ENCODE measurements at regions not wholly inside any gene's neighbourhood (a gene's known extent, or its start where the extent isn't known, plus 50 kb on each side); places are given as distances from the start of the nearest gene placed in this dataset.

DNA sequence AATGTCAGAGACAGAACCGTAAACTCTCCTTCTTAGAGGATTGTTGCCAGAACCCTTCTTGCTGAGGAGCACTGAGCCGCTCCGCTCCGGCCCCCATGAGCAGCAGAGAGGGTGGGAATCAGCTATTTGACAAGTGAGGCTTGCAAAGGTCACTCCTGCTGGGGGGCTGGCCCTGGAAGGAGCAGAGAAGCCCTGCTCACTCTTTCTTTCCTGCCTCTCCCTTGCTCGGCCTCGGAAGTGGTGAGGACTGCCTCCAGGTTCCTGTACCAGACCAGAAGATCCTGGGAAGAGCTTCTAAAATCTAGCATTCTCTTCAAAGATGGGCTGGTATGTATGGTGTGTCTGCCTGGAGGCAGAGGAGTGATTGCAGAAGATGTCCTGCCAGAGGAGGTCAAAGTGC is 168.6 kb upstream of the NECTIN1 start:
- no CpG with 5 or more reads among the region's 6 CpGs for WGBS (ENCODE audit: insufficient coverage, insufficient read length)
- Histone ChIP-seq H3K27me3 (ENCODE audit: control insufficient read depth, insufficient read depth, low read length) (no peaks in the 10 kb centered on the region), H3K27ac (ENCODE audit: low read length) (no peak overlapping the region), H3K9me3 (ENCODE audit: control insufficient read depth, insufficient read depth, low read length) (no peaks in the 10 kb centered on the region), H3K4me3 (ENCODE audit: low read length) (no peak overlapping the region), H3K36me3 (ENCODE audit: control insufficient read depth, insufficient read depth, low read length) (no peaks in the 10 kb centered on the region), H3K4me1 (ENCODE audit: control insufficient read depth, insufficient read depth, low read length) (no peaks in the 10 kb centered on the region)
- no peak for DNase-seq (ENCODE audit: low read depth, low spot score)

DNA sequence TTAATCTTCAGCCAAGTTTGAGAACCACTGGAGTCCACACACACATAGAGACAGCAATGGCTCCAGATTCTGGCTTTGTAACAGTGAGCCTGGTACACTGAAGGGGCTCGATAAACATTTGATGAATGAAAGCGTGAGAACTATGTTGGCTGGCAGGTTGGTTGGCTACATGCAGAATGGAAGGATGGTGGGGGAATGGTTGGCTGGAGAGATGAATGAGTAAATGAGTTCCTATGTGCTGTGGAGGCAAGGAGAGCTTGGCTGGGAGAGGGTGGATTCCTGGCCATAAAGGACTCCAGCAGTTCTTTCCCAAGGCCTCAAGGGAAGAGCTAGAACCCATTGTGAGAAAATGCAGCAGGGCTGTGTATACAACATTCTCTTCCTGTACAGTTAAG is 168.0 kb upstream of the NECTIN1 start:
- Histone ChIP-seq H3K4me1 (ENCODE audit: control insufficient read depth, insufficient read depth, low read length) (no peaks in the 10 kb centered on the region), H3K9me3 (ENCODE audit: control insufficient read depth, insufficient read depth, low read length) (no peaks in the 10 kb centered on the region), H3K36me3 (ENCODE audit: control insufficient read depth, insufficient read depth, low read length) (no peaks in the 10 kb centered on the region), H3K4me3 (ENCODE audit: low read length) (no peak overlapping the region), H3K27me3 (ENCODE audit: control insufficient read depth, insufficient read depth, low read length) (no peaks in the 10 kb centered on the region), H3K27ac (ENCODE audit: low read length) (no peak overlapping the region)
- no CpG with 5 or more reads among the region's 2 CpGs for WGBS (ENCODE audit: insufficient coverage, insufficient read length)
- no peak for DNase-seq (ENCODE audit: low read depth, low spot score)

DNA sequence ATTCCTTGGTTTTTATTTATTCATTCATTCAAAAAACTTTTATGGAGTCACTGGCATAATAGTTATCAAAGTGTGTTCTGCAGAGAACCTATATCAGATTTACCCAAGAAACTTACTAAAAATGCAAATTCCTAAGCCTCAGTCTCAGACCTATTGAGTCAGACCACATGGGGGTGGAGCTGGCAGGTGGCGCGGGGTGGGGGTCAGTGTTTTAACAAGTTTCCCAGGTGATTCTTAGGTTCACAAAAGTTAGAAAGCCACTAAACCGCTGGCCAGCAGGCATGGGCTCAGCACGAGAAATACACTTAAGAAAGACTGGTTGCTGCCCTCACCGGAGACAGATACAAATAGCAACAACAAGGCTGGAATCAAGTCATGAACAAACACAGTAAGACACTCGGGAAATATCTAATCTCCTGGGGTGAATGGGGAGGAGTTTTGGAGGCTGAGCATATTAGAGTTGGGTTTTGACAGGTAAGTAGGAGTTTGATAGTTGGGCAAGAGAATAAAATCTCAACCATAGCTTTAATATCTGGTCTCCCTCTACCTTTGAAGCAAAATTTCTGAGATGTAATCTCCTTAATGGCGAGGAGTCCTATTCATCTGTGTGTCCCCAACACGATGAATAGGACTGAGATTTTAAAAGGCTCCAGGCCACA is 167.5 kb upstream of the NECTIN1 start:
- no peak overlapping the region for H3K4me3 ChIP-seq (ENCODE audit: low read length)
- no CpG with 5 or more reads among the region's 8 CpGs for WGBS (ENCODE audit: insufficient coverage, insufficient read length)
- H3K27ac ChIP-seq (ENCODE audit: low read length): no peak overlapping the region
- no peaks in the 10 kb centered on the region for H3K27me3 ChIP-seq (ENCODE audit: control insufficient read depth, insufficient read depth, low read length)
- H3K9me3 ChIP-seq (ENCODE audit: control insufficient read depth, insufficient read depth, low read length): no peaks in the 10 kb centered on the region
- no peaks in the 10 kb centered on the region for H3K36me3 ChIP-seq (ENCODE audit: control insufficient read depth, insufficient read depth, low read length)
- H3K4me1 ChIP-seq (ENCODE audit: control insufficient read depth, insufficient read depth, low read length): no peaks in the 10 kb centered on the region
- DNase-seq (ENCODE audit: low read depth, low spot score): no peak

- Histone ChIP-seq H3K36me3 (ENCODE audit: control insufficient read depth, insufficient read depth, low read length) (no peaks in the 10 kb centered on the region), H3K9me3 (ENCODE audit: control insufficient read depth, insufficient read depth, low read length) (no peaks in the 10 kb centered on the region), H3K4me1 (ENCODE audit: control insufficient read depth, insufficient read depth, low read length) (no peaks in the 10 kb centered on the region), H3K27ac (ENCODE audit: low read length) (no peak overlapping the region), H3K27me3 (ENCODE audit: control insufficient read depth, insufficient read depth, low read length) (no peaks in the 10 kb centered on the region), H3K4me3 (ENCODE audit: low read length) (no peak overlapping the region)
- DNase-seq (ENCODE audit: low read depth, low spot score): no peak
- WGBS (ENCODE audit: insufficient coverage, insufficient read length): no CpG with 5 or more reads among the region's 1 CpG
Measured at GRCh38 chr11:119895981-119896380, 167.0 kb upstream of the NECTIN1 start.

- Histone ChIP-seq H3K27ac (ENCODE audit: low read length) (no peak overlapping the region), H3K36me3 (ENCODE audit: control insufficient read depth, insufficient read depth, low read length) (no peaks in the 10 kb centered on the region), H3K4me3 (ENCODE audit: low read length) (no peak overlapping the region), H3K4me1 (ENCODE audit: control insufficient read depth, insufficient read depth, low read length) (no peaks in the 10 kb centered on the region), H3K9me3 (ENCODE audit: control insufficient read depth, insufficient read depth, low read length) (no peaks in the 10 kb centered on the region), H3K27me3 (ENCODE audit: control insufficient read depth, insufficient read depth, low read length) (no peaks in the 10 kb centered on the region)
- DNase-seq (ENCODE audit: low read depth, low spot score): no peak
- no CpG with 5 or more reads among the region's 4 CpGs for WGBS (ENCODE audit: insufficient coverage, insufficient read length)
Measured at GRCh38 chr11:119894916-119895315, 165.9 kb upstream of the NECTIN1 start.

GRCh38 chr11:119892311-119892808 is 163.4 kb upstream of the NECTIN1 start:
- WGBS (ENCODE audit: insufficient coverage, insufficient read length): no CpG with 5 or more reads among the region's 16 CpGs

DNA sequence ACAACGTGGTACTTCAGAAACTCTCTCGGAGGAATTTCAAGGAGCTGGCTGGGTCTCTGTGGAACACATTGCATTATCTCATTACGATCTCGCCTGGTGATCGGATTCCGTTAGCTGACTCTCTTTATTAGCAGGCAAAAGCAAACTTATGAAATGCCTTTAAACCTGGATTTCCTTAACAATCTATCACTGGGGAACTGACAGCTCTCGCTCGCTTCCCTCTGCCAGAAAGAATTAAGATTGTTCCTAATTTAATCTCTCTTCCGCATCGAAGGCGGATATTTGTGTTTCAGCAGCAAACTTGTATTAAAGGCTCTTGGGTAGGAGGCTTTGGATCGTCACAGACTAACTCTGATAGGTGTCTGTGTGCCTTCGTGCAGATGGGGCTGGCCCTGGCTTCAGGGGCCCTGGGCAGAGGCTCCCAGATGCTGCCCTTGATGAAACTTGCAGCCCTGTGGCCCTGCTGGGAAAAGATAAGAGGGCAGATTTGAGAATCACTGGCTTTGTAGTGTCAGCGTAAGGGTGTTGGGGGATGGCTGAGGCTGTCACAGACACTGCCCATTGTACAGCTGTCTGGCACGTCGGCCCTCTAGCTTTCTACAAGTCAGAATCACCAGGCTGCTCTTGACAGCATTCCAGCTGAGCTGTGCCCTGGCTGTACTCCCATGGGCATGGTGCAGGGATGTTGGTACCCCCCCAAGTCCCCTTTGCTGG is 162.2 kb upstream of the NECTIN1 start:
- no peaks in the 10 kb centered on the region for H3K36me3 ChIP-seq (ENCODE audit: control insufficient read depth, insufficient read depth, low read length)
- no peak overlapping the region for H3K4me3 ChIP-seq (ENCODE audit: low read length)
- no peaks in the 10 kb centered on the region for H3K9me3 ChIP-seq (ENCODE audit: control insufficient read depth, insufficient read depth, low read length)
- H3K4me1 ChIP-seq (ENCODE audit: control insufficient read depth, insufficient read depth, low read length): no peaks in the 10 kb centered on the region
- DNase-seq (ENCODE audit: low read depth, low spot score): no peak
- no peaks in the 10 kb centered on the region for H3K27me3 ChIP-seq (ENCODE audit: control insufficient read depth, insufficient read depth, low read length)
- no CpG with 5 or more reads among the region's 16 CpGs for WGBS (ENCODE audit: insufficient coverage, insufficient read length)
- H3K27ac ChIP-seq (ENCODE audit: low read length): no peak overlapping the region

More at GRCh38 chr11:119892311-119892808, 163.4 kb upstream of the NECTIN1 start:
- Histone ChIP-seq H3K36me3 (ENCODE audit: control insufficient read depth, insufficient read depth, low read length) (no peaks in the 10 kb centered on the region), H3K4me3 (ENCODE audit: low read length) (no peak overlapping the region), H3K27me3 (ENCODE audit: control insufficient read depth, insufficient read depth, low read length) (no peaks in the 10 kb centered on the region), H3K4me1 (ENCODE audit: control insufficient read depth, insufficient read depth, low read length) (no peaks in the 10 kb centered on the region), H3K9me3 (ENCODE audit: control insufficient read depth, insufficient read depth, low read length) (no peaks in the 10 kb centered on the region), H3K27ac (ENCODE audit: low read length) (no peak overlapping the region)
- DNase-seq (ENCODE audit: low read depth, low spot score): no peak

DNA sequence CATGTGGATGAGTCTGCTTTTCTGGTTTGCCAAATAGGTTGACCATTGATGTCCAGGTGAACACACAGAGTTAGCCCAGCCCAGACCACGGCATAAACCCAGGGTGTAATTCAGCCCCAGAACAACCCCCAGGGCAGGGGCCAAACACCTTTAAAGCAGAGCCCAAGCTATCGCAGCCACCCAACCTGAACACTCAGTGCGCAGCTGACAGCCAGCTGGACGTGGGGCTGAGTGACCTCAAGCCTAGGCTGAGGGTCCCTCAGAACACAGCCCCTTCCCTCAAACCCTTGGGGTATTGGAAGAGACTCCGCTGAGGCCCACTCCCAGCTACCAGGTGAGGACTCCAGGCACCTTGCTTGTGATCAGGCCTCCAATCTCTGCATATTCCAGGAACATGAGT is 161.5 kb upstream of the NECTIN1 start:
- Histone ChIP-seq H3K27me3 (ENCODE audit: control insufficient read depth, insufficient read depth, low read length) (no peaks in the 10 kb centered on the region), H3K9me3 (ENCODE audit: control insufficient read depth, insufficient read depth, low read length) (no peaks in the 10 kb centered on the region), H3K36me3 (ENCODE audit: control insufficient read depth, insufficient read depth, low read length) (no peaks in the 10 kb centered on the region), H3K4me3 (ENCODE audit: low read length) (no peak overlapping the region), H3K27ac (ENCODE audit: low read length) (no peak overlapping the region), H3K4me1 (ENCODE audit: control insufficient read depth, insufficient read depth, low read length) (no peaks in the 10 kb centered on the region)
- DNase-seq (ENCODE audit: low read depth, low spot score): no peak
- no CpG with 5 or more reads among the region's 5 CpGs for WGBS (ENCODE audit: insufficient coverage, insufficient read length)

DNA sequence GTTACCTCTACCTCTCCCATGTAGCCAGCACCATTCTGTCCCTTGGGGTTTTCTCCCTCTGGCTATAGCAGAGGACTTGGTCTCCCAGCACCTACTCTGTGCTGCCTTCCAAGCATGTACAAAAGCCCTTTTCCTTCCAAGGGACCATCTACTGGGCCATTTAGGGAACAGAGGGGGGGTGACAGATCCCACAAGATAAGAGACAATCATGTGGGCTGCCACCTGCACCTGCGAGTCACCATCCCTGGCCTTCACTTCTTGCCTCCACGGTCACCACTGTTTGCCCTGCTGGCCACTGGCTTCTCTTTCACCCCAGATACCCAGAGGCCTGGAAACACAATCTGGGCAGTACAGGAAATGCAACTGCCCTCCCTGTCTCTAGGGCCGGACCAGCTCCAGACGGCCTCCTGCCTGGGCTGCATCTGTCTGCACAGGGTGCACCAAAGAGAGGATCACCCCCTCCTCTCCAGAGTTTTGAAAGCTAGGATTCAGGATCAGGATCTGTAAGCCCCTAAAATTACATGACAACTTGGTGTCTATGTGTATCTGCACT is 160.8 kb upstream of the NECTIN1 start:
- no peaks in the 10 kb centered on the region for H3K9me3 ChIP-seq (ENCODE audit: control insufficient read depth, insufficient read depth, low read length)
- DNase-seq (ENCODE audit: low read depth, low spot score): no peak
- no peaks in the 10 kb centered on the region for H3K27me3 ChIP-seq (ENCODE audit: control insufficient read depth, insufficient read depth, low read length)
- no peak overlapping the region for H3K27ac ChIP-seq (ENCODE audit: low read length)
- H3K36me3 ChIP-seq (ENCODE audit: control insufficient read depth, insufficient read depth, low read length): no peaks in the 10 kb centered on the region
- no peak overlapping the region for H3K4me3 ChIP-seq (ENCODE audit: low read length)
- WGBS (ENCODE audit: insufficient coverage, insufficient read length): no CpG with 5 or more reads among the region's 4 CpGs
- H3K4me1 ChIP-seq (ENCODE audit: control insufficient read depth, insufficient read depth, low read length): no peaks in the 10 kb centered on the region

DNA sequence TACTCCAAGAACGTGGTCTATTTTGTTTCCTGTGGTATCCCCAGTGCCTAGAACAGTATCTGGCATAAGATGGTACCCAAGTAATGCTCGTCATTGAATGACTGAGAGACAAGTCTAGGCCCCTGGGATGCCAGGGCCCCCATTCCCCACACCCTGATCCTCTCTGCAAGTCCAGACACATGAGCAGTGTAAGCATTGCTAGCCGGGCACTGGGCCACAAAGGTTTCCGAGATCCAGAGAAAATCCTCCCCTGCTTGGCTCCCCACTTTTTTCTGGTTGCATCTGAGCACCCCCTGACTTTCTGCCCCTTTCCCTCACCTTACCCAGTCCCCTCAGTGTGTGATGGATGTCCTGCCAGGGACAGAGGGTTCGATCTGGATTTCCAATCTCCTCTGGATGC is 160.1 kb upstream of the NECTIN1 start:
- Histone ChIP-seq H3K9me3 (ENCODE audit: control insufficient read depth, insufficient read depth, low read length) (no peaks in the 10 kb centered on the region), H3K27me3 (ENCODE audit: control insufficient read depth, insufficient read depth, low read length) (no peaks in the 10 kb centered on the region), H3K4me1 (ENCODE audit: control insufficient read depth, insufficient read depth, low read length) (no peaks in the 10 kb centered on the region), H3K36me3 (ENCODE audit: control insufficient read depth, insufficient read depth, low read length) (no peaks in the 10 kb centered on the region), H3K4me3 (ENCODE audit: low read length) (no peak overlapping the region), H3K27ac (ENCODE audit: low read length) (no peak overlapping the region)
- DNase-seq (ENCODE audit: low read depth, low spot score): no peak
- WGBS (ENCODE audit: insufficient coverage, insufficient read length): no CpG with 5 or more reads among the region's 5 CpGs

All from iPS DF 6.9 (cell line).